Vagina (tissue), 2 donors: ENCODE measurements at regions not wholly inside any gene's neighbourhood (a gene's known extent, or its start where the extent isn't known, plus 50 kb on each side); places are given as distances from the start of the nearest gene placed in this dataset.

Source experiments
- DNase-seq, 2 donors: peaks; one replicate each; pipeline ENCODE4 v3.0.0-alpha.2; 2017; ENCODE audit errors: extremely low spot score in 2 of 2
- H3K27ac ChIP-seq: fragments of 200-600 bp; sonication (generic); one replicate; pipeline ENCODE4 v1.5.1; 2019
- H3K27me3 ChIP-seq: fragments of 200-600 bp; sonication (generic); one replicate; pipeline ENCODE4 v1.5.1; 2019
- H3K36me3 ChIP-seq, 2 donors: fragments of 200-600 bp; sonication (generic); one replicate each; pipeline ENCODE4 v1.5.1; 2017 to 2019
- H3K4me1 ChIP-seq: fragments of 200-600 bp; sonication (generic); one replicate; pipeline ENCODE4 v1.5.1; 2019
- H3K4me3 ChIP-seq, 2 donors: fragments of 200-600 bp; sonication (generic); 1 replicate in 1 of 2; 2 replicates in 1 of 2; pipeline ENCODE4 v1.5.1; 2016 to 2019
- H3K9me3 ChIP-seq: fragments of 200-600 bp; sonication (generic); one replicate; pipeline ENCODE4 v1.5.1; 2019
- CTCF ChIP-seq, 3 experiments: fragments of 450-650 bp in 2 of 3; fragments of 200-600 bp in 1 of 3; sonication (generic) in 1 of 3; IDR thresholded peaks; one replicate each; pipeline ENCODE4 v1.5.1; 2017 to 2019; ENCODE audit warnings: antibody characterized with exemption in 3 of 3, mild to moderate bottlenecking in 2 of 3, moderate library complexity in 2 of 3
- POLR2A ChIP-seq, 2 donors: fragments of 450-650 bp; IDR thresholded peaks; one replicate each; pipeline ENCODE4 v1.6.1; 2017; ENCODE audit warnings: antibody characterized with exemption in 2 of 2, mild to moderate bottlenecking in 2 of 2, moderate library complexity in 2 of 2
- POLR2AphosphoS5 ChIP-seq, 2 donors: sonication (generic); formaldehyde crosslinking; IDR thresholded peaks; one replicate each; pipeline ENCODE4 v1.9.0; 2017; ENCODE audit warnings: antibody characterized with exemption in 2 of 2, mild to moderate bottlenecking in 2 of 2, low read depth in 1 of 2; ENCODE audit not compliant: insufficient read depth in 1 of 2
- intact Hi-C: fragments of 100-400 bp; cut with DNase I; formaldehyde crosslinking; loops from one replicate; pipeline ENCODE4 v1.15.1; 2023

GRCh38 chr9:2557693-2558092 lies 63.9 kb upstream of the VLDLR start:
- H3K27ac ChIP-seq: no peak overlapping the region
- peaks cover 13% of the 10 kb centered on the region for H3K4me1 ChIP-seq
- no peaks in the 10 kb centered on the region for H3K36me3 ChIP-seq
- no peaks in the 10 kb centered on the region for H3K9me3 ChIP-seq
- H3K4me3 ChIP-seq: no peak overlapping the region
- DNase-seq: no peak
- H3K27me3 ChIP-seq: no peaks in the 10 kb centered on the region
- no peak for TF ChIP-seq POLR2A (IDR thresholded peaks at IDR 0.05)
- TF ChIP-seq CTCF (IDR thresholded peaks at IDR 0.05): no peak
- no peak for TF ChIP-seq POLR2AphosphoS5 (IDR thresholded peaks at IDR 0.05; ENCODE audit: insufficient read depth in 1 of 2, low read depth in 1 of 2)
- intact Hi-C loops: no loop called here

DNA sequence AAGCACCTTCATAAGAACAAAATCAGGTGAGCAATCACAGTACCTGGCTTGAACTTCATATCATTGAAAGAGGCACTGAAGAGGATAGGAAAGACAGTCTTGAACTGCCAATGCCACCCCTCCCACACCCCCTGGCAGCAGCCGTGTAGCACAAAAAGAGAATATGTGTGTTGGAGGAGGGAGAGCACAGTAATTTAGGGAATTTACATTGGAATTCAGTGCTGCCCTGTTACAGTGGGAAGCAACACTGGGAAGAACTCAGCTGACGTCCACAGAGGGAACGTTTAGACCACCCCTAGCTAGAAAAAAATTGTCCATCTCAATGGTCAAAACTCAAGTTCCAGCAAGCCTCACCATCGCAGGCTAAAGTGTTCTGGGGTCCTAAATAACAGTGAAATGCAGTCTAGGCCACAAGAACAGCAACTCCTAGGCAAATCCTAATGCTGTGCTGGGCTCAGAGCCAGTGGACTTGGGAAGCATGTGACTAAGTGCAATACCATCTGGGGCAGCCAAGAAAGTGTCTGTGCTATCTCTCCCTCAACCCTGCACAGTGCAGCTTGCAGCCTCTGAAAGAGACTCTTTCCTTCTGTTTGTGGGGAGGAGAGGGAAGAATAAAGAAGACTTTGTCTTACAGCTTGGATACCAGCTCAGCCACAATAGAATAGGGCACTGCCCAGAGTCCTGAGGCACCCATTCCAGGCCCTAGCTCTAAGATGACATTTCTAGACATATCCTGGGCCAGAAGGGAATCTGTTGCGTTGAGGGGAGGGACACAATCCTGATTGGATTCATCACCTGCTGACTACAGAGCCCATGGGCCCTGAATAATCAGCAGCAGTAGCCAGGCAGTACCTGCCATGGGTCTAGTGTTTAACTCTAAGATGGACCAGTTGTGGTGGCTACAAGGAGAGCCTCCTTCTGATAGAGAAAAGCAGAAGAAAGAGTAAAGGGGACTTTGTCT lies 62.1 kb upstream of the VLDLR start:
- H3K4me1 ChIP-seq: peaks cover 13% of the 10 kb centered on the region
- no peaks in the 10 kb centered on the region for H3K27me3 ChIP-seq
- no peak overlapping the region for H3K4me3 ChIP-seq
- intact Hi-C loops: no loop called here
- H3K36me3 ChIP-seq: no peaks in the 10 kb centered on the region
- DNase-seq: no peak
- TF ChIP-seq CTCF (IDR thresholded peaks at IDR 0.05) (no peak), POLR2AphosphoS5 (IDR thresholded peaks at IDR 0.05; ENCODE audit: insufficient read depth in 1 of 2, low read depth in 1 of 2) (peak in 1 of 2 donors; percentile 30), POLR2A (IDR thresholded peaks at IDR 0.05) (no peak)
- peak overlapping the region; percentile 59 for H3K27ac ChIP-seq
- H3K9me3 ChIP-seq: no peaks in the 10 kb centered on the region

DNA sequence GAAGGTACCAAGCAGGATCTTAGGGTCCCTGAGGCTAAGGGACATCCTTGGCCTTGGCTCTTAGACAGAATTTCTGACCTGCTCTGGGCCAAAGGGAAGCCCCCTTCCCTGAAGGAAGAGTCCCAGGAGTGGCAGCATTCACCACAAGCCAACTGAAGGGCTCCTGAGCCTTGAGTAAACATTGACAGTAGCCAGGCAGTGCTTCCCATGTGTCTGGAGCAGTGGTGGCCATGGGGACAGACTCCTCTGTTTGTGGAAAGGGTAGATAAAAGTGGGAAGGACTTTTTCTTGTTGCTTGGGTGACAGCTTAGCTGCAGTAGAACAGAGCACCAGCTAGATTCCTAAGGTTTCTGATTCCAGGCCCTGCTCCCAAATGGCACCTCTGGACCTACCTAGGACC lies 61.4 kb upstream of the VLDLR start:
- intact Hi-C loops: no loop called here
- H3K9me3 ChIP-seq: no peaks in the 10 kb centered on the region
- no peak overlapping the region for H3K4me3 ChIP-seq
- no peaks in the 10 kb centered on the region for H3K27me3 ChIP-seq
- TF ChIP-seq POLR2A (IDR thresholded peaks at IDR 0.05): no peak
- TF ChIP-seq POLR2AphosphoS5 (IDR thresholded peaks at IDR 0.05; ENCODE audit: insufficient read depth in 1 of 2, low read depth in 1 of 2): no peak
- no peak for TF ChIP-seq CTCF (IDR thresholded peaks at IDR 0.05)
- no peak for DNase-seq
- no peaks in the 10 kb centered on the region for H3K36me3 ChIP-seq
- peaks cover 13% of the 10 kb centered on the region for H3K4me1 ChIP-seq
- peak overlapping the region; percentile 59 for H3K27ac ChIP-seq

GRCh38 chr9:2565676-2566340 lies 55.8 kb upstream of the VLDLR start:
- no peak for DNase-seq
- H3K27ac ChIP-seq: no peak overlapping the region
- H3K4me1 ChIP-seq: peaks cover 5% of the 10 kb centered on the region
- intact Hi-C loops: no loop called here
- H3K27me3 ChIP-seq: no peaks in the 10 kb centered on the region
- H3K4me3 ChIP-seq: no peak overlapping the region
- no peaks in the 10 kb centered on the region for H3K36me3 ChIP-seq
- TF ChIP-seq POLR2AphosphoS5 (IDR thresholded peaks at IDR 0.05; ENCODE audit: insufficient read depth in 1 of 2, low read depth in 1 of 2) (no peak), POLR2A (IDR thresholded peaks at IDR 0.05) (no peak), CTCF (IDR thresholded peaks at IDR 0.05) (no peak)
- no peaks in the 10 kb centered on the region for H3K9me3 ChIP-seq
